OCI-LY3 (cell line): ENCODE measurements at regions not wholly inside any gene's neighbourhood (a gene's known extent, or its start where the extent isn't known, plus 50 kb on each side); places are given as distances from the start of the nearest gene placed in this dataset.

ENCODE experiments used
- H2AFZ ChIP-seq: fragments of 200-600, 300-600 bp; shearing (Covaris generic); 2 replicates; pipeline ENCODE4 v1.6.0; 2014; ENCODE audit warnings: antibody characterized with exemption, low read depth, low read length
- H3K27ac ChIP-seq: fragments of 200-600, 300-600 bp; sonication (generic); 2 replicates; pipeline ENCODE4 v1.5.1; 2014; ENCODE audit warnings: mild to moderate bottlenecking, low read length, moderate library complexity, mixed read lengths
- H3K27me3 ChIP-seq: fragments of 200-600, 300-600 bp; sonication (generic); 2 replicates; pipeline ENCODE4 v1.6.1; 2014; ENCODE audit warnings: low read depth, low read length, mixed read lengths
- H3K36me3 ChIP-seq: fragments of 200-600, 300-600 bp; sonication (generic); replicated peaks from 2 replicates; pipeline ENCODE3; 2014; ENCODE audit warnings: low read depth, low read length, mixed read lengths
- H3K4me1 ChIP-seq: fragments of 300-600, 200-600 bp; sonication (generic); 2 replicates; pipeline ENCODE4 v1.6.1; 2014; ENCODE audit warnings: low read length, mixed read lengths
- H3K4me2 ChIP-seq: fragments of 200-600, 300-600 bp; sonication (generic); 2 replicates; pipeline ENCODE4 v1.6.1; 2014; ENCODE audit warnings: low read length, mixed read lengths
- H3K4me3 ChIP-seq: fragments of 300-600, 200-600 bp; sonication (generic); 2 replicates; pipeline ENCODE4 v1.5.1; 2014; ENCODE audit warnings: antibody characterized with exemption, mild to moderate bottlenecking, low read length, moderate library complexity
- H3K79me2 ChIP-seq: fragments of 300-600, 200-600 bp; shearing (Covaris generic); 2 replicates; pipeline ENCODE4 v1.6.1; 2014; ENCODE audit warnings: mild to moderate bottlenecking, low read length, mixed read lengths
- H3K9ac ChIP-seq: fragments of 300-600, 200-600 bp; shearing (Covaris generic); 2 replicates; pipeline ENCODE4 v1.6.0; 2014; ENCODE audit warnings: mild to moderate bottlenecking, low read length, moderate library complexity
- H3K9me3 ChIP-seq: fragments of 200-600, 300-600 bp; shearing (Covaris generic); 2 replicates; pipeline ENCODE4 v1.6.1; 2014; ENCODE audit warnings: low read length, mixed read lengths; ENCODE audit not compliant: insufficient read depth
- H4K20me1 ChIP-seq: fragments of 200-600, 300-600 bp; sonication (generic); 2 replicates; pipeline ENCODE4 v1.6.1; 2016; ENCODE audit warnings: low read length, mixed read lengths; ENCODE audit not compliant: insufficient read depth
- CTCF ChIP-seq: fragments of 200-600, 300-600 bp; sonication (generic); IDR thresholded peaks from 2 replicates; pipeline ENCODE4 v1.5.1; 2014; ENCODE audit warnings: antibody characterized with exemption, low read length, low read depth
- EZH2phosphoT487 ChIP-seq: fragments of 200-600 bp; shearing (Covaris generic); IDR thresholded peaks from 2 replicates; pipeline ENCODE4 v1.6.1; 2018; ENCODE audit warnings: antibody characterized with exemption, mixed run types, low read depth

- Histone ChIP-seq H3K4me1 (no peaks in the 10 kb centered on the region), H3K79me2 (no peaks in the 10 kb centered on the region), H3K4me2 (no peak overlapping the region), H3K9me3 (no peaks in the 10 kb centered on the region), H4K20me1 (no peaks in the 10 kb centered on the region), H3K27me3 (peaks cover 16% of the 10 kb centered on the region; the same call in 1 of the 2 replicates), H3K27ac (no peak overlapping the region), H2AFZ (no peak overlapping the region), H3K4me3 (no peak overlapping the region), H3K9ac (no peak overlapping the region), H3K36me3 (no peaks in the 10 kb centered on the region)
- TF ChIP-seq EZH2phosphoT487 (no peak), CTCF (no peak)
Measured at GRCh38 chr6:167583412-167583811, 243.3 kb upstream of the AFDN start.

GRCh38 chr6:167588181-167588919 is 238.4 kb upstream of the AFDN start:
- TF ChIP-seq CTCF (no peak), EZH2phosphoT487 (no peak)
- Histone ChIP-seq H3K9me3 (no peaks in the 10 kb centered on the region), H3K4me2 (no peak overlapping the region), H3K27me3 (peaks cover 16% of the 10 kb centered on the region; the same call in 1 of the 2 replicates), H3K36me3 (no peaks in the 10 kb centered on the region), H3K4me3 (no peak overlapping the region), H2AFZ (no peak overlapping the region), H3K4me1 (no peaks in the 10 kb centered on the region), H4K20me1 (no peaks in the 10 kb centered on the region), H3K79me2 (no peaks in the 10 kb centered on the region), H3K9ac (no peak overlapping the region), H3K27ac (no peak overlapping the region)

- no peak overlapping the region for H3K27ac ChIP-seq
- no peaks in the 10 kb centered on the region for H3K9me3 ChIP-seq
- no peaks in the 10 kb centered on the region for H3K36me3 ChIP-seq
- no peaks in the 10 kb centered on the region for H3K79me2 ChIP-seq
- peaks cover 16% of the 10 kb centered on the region; the same call in 1 of the 2 replicates for H3K27me3 ChIP-seq
- no peak overlapping the region for H3K4me3 ChIP-seq
- H2AFZ ChIP-seq = no peak overlapping the region
- H3K4me2 ChIP-seq = no peak overlapping the region
- H4K20me1 ChIP-seq = no peaks in the 10 kb centered on the region
- H3K9ac ChIP-seq = no peak overlapping the region
- no peak for TF ChIP-seq CTCF
- no peak for TF ChIP-seq EZH2phosphoT487
- H3K4me1 ChIP-seq = no peaks in the 10 kb centered on the region
Measured at GRCh38 chr6:167588920-167589614, 237.6 kb upstream of the AFDN start.

- no peaks in the 10 kb centered on the region for H4K20me1 ChIP-seq
- no peaks in the 10 kb centered on the region for H3K36me3 ChIP-seq
- H3K4me3 ChIP-seq = no peak overlapping the region
- peaks cover 16% of the 10 kb centered on the region; the same call in 1 of the 2 replicates for H3K27me3 ChIP-seq
- H2AFZ ChIP-seq = no peak overlapping the region
- H3K27ac ChIP-seq = no peak overlapping the region
- H3K9me3 ChIP-seq = no peaks in the 10 kb centered on the region
- no peak for TF ChIP-seq CTCF
- TF ChIP-seq EZH2phosphoT487 = no peak
- H3K4me2 ChIP-seq = no peak overlapping the region
- H3K79me2 ChIP-seq = no peaks in the 10 kb centered on the region
- H3K4me1 ChIP-seq = no peaks in the 10 kb centered on the region
- H3K9ac ChIP-seq = no peak overlapping the region
Measured at GRCh38 chr6:167589615-167589940, 237.1 kb upstream of the AFDN start.
